Kidney epithelial cell (primary cell): ENCODE measurements at regions not wholly inside any gene's neighbourhood (a gene's known extent, or its start where the extent isn't known, plus 50 kb on each side); places are given as distances from the start of the nearest gene placed in this dataset.

Source experiments
- DNase-seq: peaks from one replicate; pipeline ENCODE4 v3.0.0-alpha.2; 2010; ENCODE audit warnings: low read depth
- H3K27me3 ChIP-seq: 2 replicates; pipeline ENCODE4 v1.6.0; 2011; ENCODE audit warnings: low read length; ENCODE audit not compliant: control insufficient read depth, insufficient read depth
- H3K36me3 ChIP-seq: 2 replicates; pipeline ENCODE4 v1.5.1; 2011; ENCODE audit warnings: low read length; ENCODE audit not compliant: control insufficient read depth, insufficient read depth
- H3K4me3 ChIP-seq: 2 replicates; pipeline ENCODE4 v1.5.1; 2011; ENCODE audit warnings: low read depth, mild to moderate bottlenecking, control low read depth, low read length
- CTCF ChIP-seq: IDR thresholded peaks from 2 replicates; pipeline ENCODE4 v1.5.1; 2011; ENCODE audit warnings: mild to moderate bottlenecking, moderate library complexity, low read length, control low read depth, inconsistent platforms; ENCODE audit not compliant: insufficient read depth, poor library complexity, severe bottlenecking

DNA sequence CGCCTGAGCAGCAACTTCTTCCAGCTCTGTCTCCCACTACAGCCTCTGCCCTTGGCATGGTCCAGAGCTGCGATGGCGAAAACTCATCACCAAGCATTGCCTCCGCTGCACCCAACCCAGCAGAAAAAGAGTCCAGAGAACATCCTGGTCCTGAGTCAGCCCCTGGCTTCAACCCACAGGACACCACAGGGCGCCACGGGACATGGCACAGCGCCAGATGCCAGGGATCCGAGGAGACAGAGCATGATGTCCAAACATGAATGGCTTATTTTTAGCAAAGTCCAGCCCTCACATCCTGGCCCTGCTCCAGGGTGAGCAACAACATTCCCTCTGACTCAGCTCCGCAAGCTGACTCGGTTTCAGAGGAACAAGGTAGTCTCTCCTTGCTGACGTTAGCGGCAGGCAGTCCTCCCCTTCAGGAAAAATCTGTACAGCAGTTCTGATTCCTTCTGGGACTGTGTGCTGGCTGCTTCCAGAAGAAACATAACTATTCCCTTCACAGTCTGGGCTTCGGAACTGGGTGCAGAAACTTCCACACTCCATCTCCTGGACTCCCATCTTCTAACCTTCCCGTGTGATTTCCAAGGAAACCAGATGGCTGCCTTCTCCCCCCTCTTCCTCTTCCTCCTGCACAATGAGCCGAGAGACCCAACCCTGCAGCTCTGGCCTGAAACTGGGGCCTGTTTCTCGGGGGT, 131.3 kb downstream of the TOMM20 start:
- no peak overlapping the region for H3K4me3 ChIP-seq
- H3K27me3 ChIP-seq: no peaks in the 10 kb centered on the region
- peak; percentile 99 for DNase-seq
- no peak for TF ChIP-seq CTCF
- H3K36me3 ChIP-seq: no peaks in the 10 kb centered on the region

DNA sequence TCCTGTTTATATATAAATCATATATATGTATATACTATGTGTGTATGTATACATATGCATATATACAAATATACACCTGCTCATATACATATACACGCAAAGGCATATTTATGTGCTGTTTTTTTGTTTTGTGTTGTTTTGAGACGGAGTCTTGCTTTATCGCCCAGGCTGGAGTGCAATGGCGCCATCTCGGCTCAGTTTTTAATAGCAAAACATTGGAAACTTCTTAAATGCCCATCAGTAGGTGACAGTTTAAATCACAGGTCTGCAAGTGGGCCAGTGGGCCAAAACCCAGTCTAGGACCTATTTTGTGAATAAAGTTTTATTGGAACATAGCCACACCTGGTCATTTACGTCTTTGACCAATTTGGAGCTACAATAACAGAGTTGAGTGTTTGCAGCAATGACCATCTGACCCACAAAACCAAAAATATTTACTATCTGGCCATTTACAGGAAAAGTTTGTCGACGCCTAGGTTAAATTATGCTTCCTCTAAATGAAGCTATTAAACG, 132.3 kb downstream of the TOMM20 start:
- Histone ChIP-seq H3K4me3 (no peak overlapping the region), H3K27me3 (no peaks in the 10 kb centered on the region), H3K36me3 (no peaks in the 10 kb centered on the region)
- peak; percentile 10 for TF ChIP-seq CTCF
- DNase-seq: no peak

GRCh38 chr1:234994436-234995295, 134.0 kb downstream of the TOMM20 start:
- DNase-seq: no peak
- Histone ChIP-seq H3K27me3 (no peaks in the 10 kb centered on the region), H3K4me3 (no peak overlapping the region), H3K36me3 (no peaks in the 10 kb centered on the region)
- TF ChIP-seq CTCF: no peak

- DNase-seq: no peak
- TF ChIP-seq CTCF: no peak
- Histone ChIP-seq H3K4me3 (no peak overlapping the region), H3K27me3 (no peaks in the 10 kb centered on the region), H3K36me3 (no peaks in the 10 kb centered on the region)
Observed at GRCh38 chr1:234992065-234992464, 136.6 kb downstream of the TOMM20 start.

DNA sequence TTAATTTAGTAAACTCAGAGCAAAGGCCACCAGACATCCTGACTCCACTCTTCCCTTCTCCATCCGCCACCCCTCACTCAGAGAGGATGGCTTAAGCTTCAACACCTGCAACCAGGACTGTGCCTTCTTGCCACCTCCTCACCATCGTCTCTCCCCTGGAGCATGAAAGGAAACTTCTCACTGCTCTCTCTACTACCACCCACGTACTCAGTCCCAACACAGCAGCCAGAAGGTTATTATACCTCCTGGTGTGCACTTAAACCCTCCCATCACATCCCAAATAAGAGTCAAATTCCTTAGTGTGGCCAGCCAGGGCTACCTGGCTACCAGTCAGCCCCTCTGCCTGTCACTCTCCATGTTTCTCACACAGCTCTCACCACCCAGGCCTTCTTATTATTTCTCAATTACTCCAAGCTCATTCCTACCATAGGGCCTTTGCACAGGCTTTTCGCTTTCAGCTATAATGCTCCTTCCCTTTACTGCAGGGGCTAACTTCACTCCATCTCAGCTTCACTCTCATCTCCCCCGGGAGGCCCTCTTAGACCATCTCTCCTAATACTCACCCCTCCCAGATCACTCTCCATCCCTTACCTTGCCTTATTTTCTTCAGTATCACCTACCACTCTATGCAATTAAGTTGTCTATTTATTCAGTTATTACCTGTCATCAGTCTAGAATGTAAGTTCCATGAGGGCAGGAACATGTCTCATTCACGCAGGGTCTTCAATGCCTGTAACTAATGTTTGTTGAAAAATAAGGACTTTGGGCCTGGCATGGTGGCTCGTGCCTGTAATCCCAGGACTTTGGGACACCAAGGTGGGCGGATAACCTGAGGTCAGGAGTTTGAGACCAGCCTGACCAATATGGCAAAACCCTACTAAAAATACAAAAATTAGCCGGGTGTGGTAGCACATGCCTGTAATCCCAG, 137.5 kb downstream of the TOMM20 start:
- no peak for DNase-seq
- H3K4me3 ChIP-seq: no peak overlapping the region
- H3K27me3 ChIP-seq: no peaks in the 10 kb centered on the region
- no peaks in the 10 kb centered on the region for H3K36me3 ChIP-seq
- no peak for TF ChIP-seq CTCF
